GM23248 (cell line): ENCODE measurements at regions not wholly inside any gene's neighbourhood (a gene's known extent, or its start where the extent isn't known, plus 50 kb on each side); places are given as distances from the start of the nearest gene placed in this dataset.

Experiments
- EZH2 ChIP-seq: fragments of 200-600 bp; sonication (generic); IDR thresholded peaks from 2 replicates; pipeline ENCODE4 v1.6.1; 2018; ENCODE audit warnings: antibody characterized with exemption, mild to moderate bottlenecking; ENCODE audit not compliant: insufficient read depth, poor library complexity, severe bottlenecking
- EZH2phosphoT487 ChIP-seq: fragments of 200-600 bp; sonication (generic); IDR thresholded peaks from 2 replicates; pipeline ENCODE4 v1.6.1; 2018; ENCODE audit warnings: antibody characterized with exemption, moderate library complexity, mild to moderate bottlenecking, low read depth; ENCODE audit not compliant: insufficient read depth

DNA sequence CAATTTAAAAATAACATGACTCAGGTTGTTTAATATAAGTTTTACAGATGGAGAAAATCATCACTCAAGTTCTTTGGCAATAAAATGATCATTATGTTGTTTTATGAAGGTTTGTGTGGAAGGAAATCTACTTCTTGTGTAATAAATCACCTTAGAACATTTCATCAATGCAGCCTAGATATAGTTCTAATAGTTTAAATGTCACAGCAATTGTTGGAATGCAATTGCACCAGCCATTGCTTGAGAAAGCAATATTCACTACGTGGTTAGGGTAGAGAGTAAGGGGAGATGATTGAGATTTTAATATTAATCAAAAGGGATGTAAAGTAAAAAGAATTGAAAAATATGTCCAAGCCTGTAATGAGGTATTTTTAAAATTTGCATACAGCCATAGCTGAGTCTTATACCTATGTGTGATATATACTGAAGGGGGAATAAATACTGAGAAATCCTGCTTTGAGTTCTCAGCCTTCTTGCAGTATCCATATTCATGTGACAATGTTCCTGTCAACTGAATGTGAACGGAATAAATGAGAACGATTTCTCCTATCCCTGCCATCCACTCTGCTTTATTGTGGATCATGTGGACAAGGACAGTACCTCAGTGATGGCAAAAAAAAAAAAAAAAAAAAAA, 257.9 kb downstream of the OTOL1 start:
- no peak for TF ChIP-seq EZH2phosphoT487
- no peak for TF ChIP-seq EZH2
